Fibroblast of mammary gland (primary cell): ENCODE measurements at regions not wholly inside any gene's neighbourhood (a gene's known extent, or its start where the extent isn't known, plus 50 kb on each side); places are given as distances from the start of the nearest gene placed in this dataset.

Experiments used
- DNase-seq: peaks from one replicate; pipeline ENCODE4 v3.0.0-alpha.2; 2010; ENCODE audit warnings: low read depth
- H3K4me3 ChIP-seq: 2 replicates; pipeline ENCODE4 v1.5.1; 2011; ENCODE audit warnings: low read depth, mild to moderate bottlenecking, low read length, moderate library complexity; ENCODE audit not compliant: control insufficient read depth
- CTCF ChIP-seq: conservative IDR thresholded peaks from 2 replicates; pipeline ENCODE4 v1.5.1; 2011; ENCODE audit warnings: low read depth, low read length, inconsistent platforms; ENCODE audit not compliant: control insufficient read depth, insufficient read depth

GRCh38 chr5:38720554-38721361 is 125.1 kb upstream of the OSMR start:
- no peak overlapping the region for H3K4me3 ChIP-seq
- no peak for TF ChIP-seq CTCF
- no peak for DNase-seq

GRCh38 chr5:38722918-38723317 is 122.9 kb upstream of the OSMR start:
- TF ChIP-seq CTCF = no peak
- no peak overlapping the region for H3K4me3 ChIP-seq
- DNase-seq = peak; percentile 16

GRCh38 chr5:38723426-38723825 is 122.4 kb upstream of the OSMR start:
- no peak overlapping the region for H3K4me3 ChIP-seq
- no peak for DNase-seq
- TF ChIP-seq CTCF = no peak

GRCh38 chr5:38724301-38725030 is 121.3 kb upstream of the OSMR start:
- peak; percentile 35 for TF ChIP-seq CTCF
- H3K4me3 ChIP-seq = no peak overlapping the region
- peak; percentile 80 for DNase-seq

- TF ChIP-seq CTCF = no peak
- no peak overlapping the region for H3K4me3 ChIP-seq
- no peak for DNase-seq
Measured at GRCh38 chr5:38725371-38725865, 120.4 kb upstream of the OSMR start.

GRCh38 chr5:38726279-38726678 is 119.5 kb upstream of the OSMR start:
- DNase-seq = no peak
- H3K4me3 ChIP-seq = no peak overlapping the region
- no peak for TF ChIP-seq CTCF
